Breast epithelium (tissue), 3 donors: ENCODE measurements at regions not wholly inside any gene's neighbourhood (a gene's known extent, or its start where the extent isn't known, plus 50 kb on each side); places are given as distances from the start of the nearest gene placed in this dataset.

Experiments
- CTCF ChIP-seq, 3 donors: fragments of 450-650 bp; IDR thresholded peaks; one replicate each; pipeline ENCODE4 v1.5.1; 2016 to 2017; ENCODE audit warnings: antibody characterized with exemption in 3 of 3, mild to moderate bottlenecking in 3 of 3, moderate library complexity in 3 of 3
- POLR2A ChIP-seq: fragments of 450-650 bp; IDR thresholded peaks from one replicate; pipeline ENCODE4 v1.6.1; 2016; ENCODE audit warnings: antibody characterized with exemption, mild to moderate bottlenecking, moderate library complexity
- POLR2AphosphoS5 ChIP-seq, 3 donors: sonication (generic); formaldehyde crosslinking; IDR thresholded peaks; one replicate each; pipeline ENCODE4 v1.6.1; 2017; ENCODE audit warnings: antibody characterized with exemption in 3 of 3

- TF ChIP-seq POLR2A = no peak
- TF ChIP-seq CTCF (IDR thresholded peaks at IDR 0.05) = no peak
- TF ChIP-seq POLR2AphosphoS5 (IDR thresholded peaks at IDR 0.05) = no peak
These were observed 280.4 kb upstream of the HSF2 start for GRCh38 chr6:122118945-122119506.
